ENCODE measurements at regions not wholly inside any gene's neighbourhood (a gene's known extent, or its start where the extent isn't known, plus 50 kb on each side); places are given as distances from the start of the nearest gene placed in this dataset.

GRCh38 chr21:22399681-22400514 is 1401.7 kb downstream of the NCAM2 start:
- in situ Hi-C loops (cut with HindIII; ENCODE audit: low pct_unique_long_range_greater_than_20kb, low sequenced_read_pairs) = no loop called here
- DNase-seq (ENCODE audit: low read depth) = no peak

GRCh38 chr21:22409571-22409970 is 1411.4 kb downstream of the NCAM2 start:
- in situ Hi-C loops (cut with HindIII; ENCODE audit: low pct_unique_long_range_greater_than_20kb, low sequenced_read_pairs) = no loop called here
- no peak for DNase-seq (ENCODE audit: low read depth)

- in situ Hi-C loops (cut with HindIII; ENCODE audit: low pct_unique_long_range_greater_than_20kb, low sequenced_read_pairs) = no loop called here
- DNase-seq (ENCODE audit: low read depth) = no peak
These were observed 1418.3 kb downstream of the NCAM2 start for GRCh38 chr21:22416555-22416954.

- in situ Hi-C loops (cut with HindIII; ENCODE audit: low pct_unique_long_range_greater_than_20kb, low sequenced_read_pairs) = no loop called here
- DNase-seq (ENCODE audit: low read depth) = no peak
These were observed 1423.4 kb downstream of the NCAM2 start for GRCh38 chr21:22421416-22422180.

DNA sequence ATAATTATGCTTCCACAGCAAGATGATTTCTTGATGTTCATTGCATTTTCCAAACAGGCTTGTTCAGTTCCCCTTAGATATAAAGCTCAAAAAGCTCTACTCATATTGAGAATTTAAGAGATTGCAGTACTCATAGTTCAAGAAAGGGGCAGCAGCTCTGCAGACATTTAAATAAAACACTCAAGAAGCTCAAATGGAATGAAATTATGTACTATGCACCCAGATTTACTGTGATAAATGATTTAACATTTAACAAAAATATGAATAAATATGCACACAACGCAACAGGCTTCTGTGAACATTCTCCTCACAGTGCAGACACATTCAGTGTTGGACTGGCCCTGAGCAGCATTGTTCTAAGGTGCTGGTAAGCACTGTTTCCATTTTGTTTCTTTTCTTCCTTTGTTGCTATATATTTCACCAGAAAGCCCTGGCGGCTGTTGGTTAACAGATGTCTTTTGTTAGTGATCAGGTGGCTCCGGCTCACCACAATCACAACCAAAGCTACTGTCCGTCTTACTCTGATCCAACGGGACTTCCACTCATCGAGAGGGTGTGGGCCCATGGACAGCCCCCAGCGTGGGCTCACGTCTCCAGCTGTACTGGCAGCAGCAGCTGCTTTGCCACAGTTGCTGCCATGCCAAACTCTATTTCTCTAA is 1440.3 kb downstream of the NCAM2 start:
- DNase-seq (ENCODE audit: low read depth) = no peak

GRCh38 chr21:22444990-22445389 is 1446.8 kb downstream of the NCAM2 start:
- in situ Hi-C loops (cut with HindIII; ENCODE audit: low pct_unique_long_range_greater_than_20kb, low sequenced_read_pairs) = no loop called here
- no peak for DNase-seq (ENCODE audit: low read depth)

More for the DNA sequence above, 1440.3 kb downstream of the NCAM2 start:
- in situ Hi-C loops (cut with HindIII; ENCODE audit: low pct_unique_long_range_greater_than_20kb, low sequenced_read_pairs) = no loop called here

- in situ Hi-C loops (cut with HindIII; ENCODE audit: low pct_unique_long_range_greater_than_20kb, low sequenced_read_pairs) = no loop called here
- DNase-seq (ENCODE audit: low read depth) = no peak
These were observed 1452.3 kb downstream of the NCAM2 start for GRCh38 chr21:22450507-22450906.

DNA sequence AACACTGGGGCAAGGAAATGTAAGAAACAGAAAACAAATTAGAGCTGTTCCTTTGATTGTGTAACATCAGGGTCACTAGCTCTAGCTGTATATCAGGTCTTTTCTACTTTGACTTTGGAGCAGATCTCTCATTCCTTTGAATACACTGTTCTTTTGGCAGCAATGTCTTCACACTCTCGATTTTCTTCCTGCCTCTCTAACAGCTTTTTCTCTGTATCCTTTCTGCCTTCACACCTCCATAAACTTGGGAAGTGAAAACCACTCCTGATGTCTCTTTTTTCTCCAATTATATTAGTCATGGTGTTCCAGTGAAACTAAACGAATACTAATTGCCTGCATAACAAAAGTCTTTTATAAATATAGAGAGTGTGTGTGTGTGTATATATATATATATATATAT is 1458.0 kb downstream of the NCAM2 start:
- in situ Hi-C loops (cut with HindIII; ENCODE audit: low pct_unique_long_range_greater_than_20kb, low sequenced_read_pairs) = no loop called here
- no peak for DNase-seq (ENCODE audit: low read depth)

- no peak for DNase-seq (ENCODE audit: low read depth)
- in situ Hi-C loops (cut with HindIII; ENCODE audit: low pct_unique_long_range_greater_than_20kb, low sequenced_read_pairs) = no loop called here
These were observed 1470.7 kb downstream of the NCAM2 start for GRCh38 chr21:22468893-22469292.

GRCh38 chr21:22474403-22474802 is 1476.2 kb downstream of the NCAM2 start:
- DNase-seq (ENCODE audit: low read depth) = no peak
- in situ Hi-C loops (cut with HindIII; ENCODE audit: low pct_unique_long_range_greater_than_20kb, low sequenced_read_pairs) = no loop called here

DNA sequence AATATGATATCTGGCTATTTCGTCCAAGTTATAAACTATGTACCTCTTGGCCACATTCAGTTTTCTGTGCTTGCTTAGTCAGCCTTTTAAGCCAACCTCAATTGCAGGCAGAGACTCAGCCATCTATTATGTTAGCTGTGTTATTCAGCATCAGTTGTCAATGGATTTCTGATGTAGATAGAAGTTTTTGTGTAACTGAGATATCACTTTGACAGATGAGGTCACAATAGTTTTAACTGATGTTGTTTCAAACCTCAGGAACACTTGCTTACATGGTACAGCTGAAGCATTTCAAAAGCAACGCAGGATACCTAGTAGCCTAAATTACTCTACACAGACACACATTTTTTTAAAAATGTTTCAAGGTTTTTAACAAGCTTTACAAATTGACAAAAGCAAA is 1478.0 kb downstream of the NCAM2 start:
- no peak for DNase-seq (ENCODE audit: low read depth)

DNA sequence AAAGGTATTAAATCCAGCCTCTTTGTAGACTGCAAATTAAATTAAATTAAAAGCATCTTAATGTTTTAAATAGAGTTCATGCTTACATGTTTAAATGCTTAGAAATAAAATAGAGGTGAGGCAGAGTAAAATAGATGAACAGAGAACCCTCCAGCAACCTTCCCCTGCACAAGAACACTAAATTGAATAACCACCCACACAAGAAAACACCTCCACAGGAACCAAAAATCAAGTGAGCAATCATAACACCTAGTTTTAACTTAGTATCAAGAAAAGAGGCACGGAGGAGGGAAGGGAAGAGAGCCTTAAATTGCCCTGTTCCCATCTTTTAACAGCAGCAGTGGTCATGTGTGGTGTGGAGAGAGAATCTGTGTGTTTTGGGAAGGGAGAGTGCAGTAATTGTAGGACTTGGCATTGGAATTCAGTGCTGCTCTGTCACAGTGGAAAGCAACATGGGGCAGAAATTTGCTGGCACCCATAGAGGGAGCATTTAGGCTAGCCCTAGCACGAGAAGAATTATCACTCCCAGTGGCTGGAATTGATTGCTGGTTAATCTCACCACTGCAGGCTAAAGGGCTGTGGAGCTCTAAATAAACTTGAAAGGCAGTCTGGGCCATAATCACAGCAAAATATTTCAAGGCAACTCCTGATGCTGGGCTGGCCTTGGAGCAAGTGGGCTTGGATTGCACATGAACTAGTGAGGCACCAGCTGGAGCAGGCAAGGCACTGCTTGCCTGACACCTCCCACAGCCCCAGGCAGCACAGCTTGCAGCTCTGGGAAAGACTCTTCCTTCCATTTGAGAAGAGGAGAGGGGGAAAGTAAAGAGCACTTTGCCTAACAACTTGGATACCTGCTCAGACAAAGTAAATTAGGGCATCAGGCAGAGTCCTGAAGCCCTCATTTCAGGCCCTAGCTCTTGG is 1478.8 kb downstream of the NCAM2 start:
- no peak for DNase-seq (ENCODE audit: low read depth)
- in situ Hi-C loops (cut with HindIII; ENCODE audit: low pct_unique_long_range_greater_than_20kb, low sequenced_read_pairs) = no loop called here

More for the DNA sequence above, 1478.0 kb downstream of the NCAM2 start:
- in situ Hi-C loops (cut with HindIII; ENCODE audit: low pct_unique_long_range_greater_than_20kb, low sequenced_read_pairs) = no loop called here

DNA sequence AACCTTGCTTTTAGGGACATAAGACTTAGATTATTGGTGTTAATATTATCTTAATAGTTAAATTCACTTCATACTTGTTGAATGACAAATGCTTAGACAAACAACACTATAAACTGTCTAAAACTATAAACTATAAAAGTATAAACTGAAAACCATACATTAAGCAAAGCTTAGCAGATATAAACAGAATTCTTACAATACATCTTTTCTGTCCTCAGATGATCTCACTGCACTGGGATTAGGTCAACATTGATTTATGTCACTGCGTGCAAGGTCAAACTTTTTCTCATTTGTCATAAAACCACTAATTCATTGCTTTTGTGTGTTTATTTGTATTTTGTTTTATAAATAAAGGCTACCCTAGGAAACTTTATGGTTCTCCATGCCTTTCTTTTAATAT is 1491.8 kb downstream of the NCAM2 start:
- in situ Hi-C loops (cut with HindIII; ENCODE audit: low pct_unique_long_range_greater_than_20kb, low sequenced_read_pairs) = no loop called here
- no peak for DNase-seq (ENCODE audit: low read depth)

DNA sequence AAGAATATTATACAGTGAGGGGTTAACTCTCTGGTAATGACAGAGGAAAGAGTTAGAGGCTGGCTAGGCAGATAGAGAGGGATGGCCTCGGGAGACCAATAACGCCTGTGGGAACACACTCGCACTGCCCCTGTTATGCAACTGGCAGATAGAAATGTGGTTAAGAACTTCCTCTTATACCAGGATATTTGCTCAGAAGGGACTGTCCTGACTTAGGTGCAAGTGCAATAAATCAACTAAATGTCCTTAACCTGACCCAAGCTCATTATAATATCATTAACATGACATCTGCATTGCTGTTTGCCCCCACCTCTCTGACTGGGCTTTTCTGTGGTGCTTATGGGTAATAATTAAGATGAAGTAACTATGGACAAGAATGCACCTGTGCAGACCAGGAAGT is 1518.0 kb downstream of the NCAM2 start:
- in situ Hi-C loops (cut with HindIII; ENCODE audit: low pct_unique_long_range_greater_than_20kb, low sequenced_read_pairs) = no loop called here

GRCh38 chr21:22535630-22536029 is 1537.4 kb downstream of the NCAM2 start:
- DNase-seq (ENCODE audit: low read depth) = no peak
- in situ Hi-C loops (cut with HindIII; ENCODE audit: low pct_unique_long_range_greater_than_20kb, low sequenced_read_pairs) = no loop called here

More for the DNA sequence above, 1518.0 kb downstream of the NCAM2 start:
- no peak for DNase-seq (ENCODE audit: low read depth)

DNA sequence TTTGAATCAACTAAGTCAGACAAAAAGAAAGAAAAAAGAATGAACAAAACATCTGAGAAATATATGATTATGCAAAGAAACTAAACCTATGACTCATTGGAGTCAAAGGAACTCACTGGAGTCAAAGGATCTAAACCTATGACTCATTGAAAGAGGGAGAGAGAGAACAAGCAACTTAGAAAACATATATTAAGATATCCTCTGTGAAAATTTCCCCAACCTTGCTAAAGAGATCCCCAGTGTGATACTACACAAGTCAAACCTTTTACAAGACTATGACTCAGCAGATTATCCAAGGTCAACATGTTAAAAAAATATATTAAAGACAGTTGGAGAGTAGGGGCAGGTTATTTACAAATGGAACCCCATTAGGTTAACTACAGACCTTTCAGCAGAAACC is 1538.3 kb downstream of the NCAM2 start:
- DNase-seq (ENCODE audit: low read depth) = peak; percentile 69

DNA sequence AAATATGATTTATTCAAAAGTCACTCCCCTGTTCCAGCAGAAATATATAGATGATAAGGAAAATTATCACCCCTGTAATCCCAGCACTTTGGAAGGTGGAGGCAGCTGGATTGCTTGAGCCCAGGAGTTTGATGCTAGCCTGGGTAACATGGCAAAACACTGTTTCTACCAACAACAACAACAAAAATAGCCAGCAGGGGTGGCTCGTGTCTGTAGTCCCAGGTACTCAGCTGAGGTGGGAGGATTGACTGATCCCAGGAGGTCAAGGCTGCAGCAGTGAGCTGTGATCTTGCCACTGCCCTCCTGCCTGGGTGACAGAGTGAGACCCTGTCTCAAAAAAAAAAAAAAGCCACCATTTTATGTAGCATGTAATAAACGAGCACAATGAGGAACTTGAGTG is 1546.5 kb downstream of the NCAM2 start:
- DNase-seq (ENCODE audit: low read depth) = no peak
- in situ Hi-C loops (cut with HindIII; ENCODE audit: low pct_unique_long_range_greater_than_20kb, low sequenced_read_pairs) = no loop called here

More for the DNA sequence above, 1538.3 kb downstream of the NCAM2 start:
- in situ Hi-C loops (cut with HindIII; ENCODE audit: low pct_unique_long_range_greater_than_20kb, low sequenced_read_pairs) = no loop called here

GRCh38 chr21:22552390-22552789 is 1554.2 kb downstream of the NCAM2 start:
- in situ Hi-C loops (cut with HindIII; ENCODE audit: low pct_unique_long_range_greater_than_20kb, low sequenced_read_pairs) = no loop called here
- no peak for DNase-seq (ENCODE audit: low read depth)
